ENCODE measurements at regions not wholly inside any gene's neighbourhood (a gene's known extent, or its start where the extent isn't known, plus 50 kb on each side); places are given as distances from the start of the nearest gene placed in this dataset.

DNA sequence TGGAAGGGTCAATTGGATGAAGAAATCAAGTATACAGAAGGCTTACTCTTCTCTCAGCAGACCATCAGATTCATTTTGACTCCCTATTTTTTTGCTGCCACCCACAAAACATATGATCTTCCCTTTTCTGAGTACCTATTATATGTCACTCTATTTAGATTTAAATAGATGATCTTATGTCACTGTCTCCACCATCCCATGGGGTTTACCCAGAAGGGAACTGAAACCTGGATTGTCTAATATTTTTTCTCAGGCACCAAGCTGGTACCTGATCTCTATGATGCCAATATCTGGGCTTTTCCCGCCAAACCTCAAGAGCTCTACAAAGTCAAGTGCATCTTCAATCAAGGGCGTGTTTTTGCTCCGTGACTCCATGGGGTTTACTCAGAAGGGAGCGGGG, 118.7 kb downstream of the GAS1 start:
- no peak for ATAC-seq (ENCODE audit: low read depth)
- no peaks in the 10 kb centered on the region for H3K27me3 ChIP-seq (replicated peaks in 1 of 4; ENCODE audit: control extremely low read depth in 1 of 4, control insufficient read depth in 3 of 4, insufficient read depth in 4 of 4, low read length in 3 of 4)
- Mint-ChIP-seq H3K4me1 (no peaks in the 10 kb centered on the region), H3K9me3 (ENCODE audit: insufficient read depth) (no peaks in the 10 kb centered on the region), H3K27me3 (no peaks in the 10 kb centered on the region), H3K4me3 (no peak overlapping the region), H3K27ac (no peak overlapping the region)
- H3K27ac ChIP-seq (ENCODE audit: low read length in 2 of 2), result no peak overlapping the region
- H3K4me3 ChIP-seq (ENCODE audit: control extremely low read depth in 1 of 5, extremely low read depth in 1 of 5, insufficient read depth in 1 of 5, low read depth in 2 of 5, low read length in 4 of 5), result no peak overlapping the region
- ChIA-PET POLR2A (no interaction called here), CTCF (no interaction called here)
- intact Hi-C loops (cut with micrococcal nuclease), result no loop called here
- no peak overlapping the region for H3K4me2 ChIP-seq (replicated peaks; ENCODE audit: low read depth, low read length, poor library complexity, severe bottlenecking)
- H4K20me1 ChIP-seq (ENCODE audit: control insufficient read depth, insufficient read depth, low read length, poor library complexity, severe bottlenecking), result no peaks in the 10 kb centered on the region
- no peak for DNase-seq
- H3K9ac ChIP-seq (ENCODE audit: low read length), result no peak overlapping the region
- no peak overlapping the region for H2AFZ ChIP-seq (ENCODE audit: insufficient read depth, low read depth, low read length, poor library complexity, severe bottlenecking)
- H3K79me2 ChIP-seq (ENCODE audit: control insufficient read depth, insufficient read depth, low read length), result no peaks in the 10 kb centered on the region
- peaks cover 0 to 3% (median 0%) of the 10 kb centered on the region in 3 donors for H3K9me3 ChIP-seq (ENCODE audit: control extremely low read depth in 1 of 3, control insufficient read depth in 2 of 3, insufficient read depth in 1 of 3, low read length in 2 of 3)
- H3K36me3 ChIP-seq (replicated peaks in 1 of 2; ENCODE audit: control extremely low read depth in 1 of 2, control insufficient read depth in 1 of 2, extremely low read depth in 1 of 2, insufficient read depth in 2 of 2, low read length in 1 of 2), result no peaks in the 10 kb centered on the region
- H3K4me1 ChIP-seq (ENCODE audit: control insufficient read depth in 2 of 2, insufficient read depth in 2 of 2, low read length in 2 of 2), result no peaks in the 10 kb centered on the region
- 100% methylated on average over 1 of the region's 4 CpGs for WGBS (ENCODE audit: insufficient coverage)
- TF ChIP-seq CTCF (IDR thresholded peaks at IDR 0.05) (no peak), EZH2 (IDR thresholded peaks at IDR 0.05; ENCODE audit: borderline replicate concordance, insufficient read depth, low read depth, low read length, poor library complexity, severe bottlenecking) (no peak)

GRCh38 chr9:86827893-86828292, 119.4 kb downstream of the GAS1 start:
- Mint-ChIP-seq H3K9me3 (ENCODE audit: insufficient read depth) (no peaks in the 10 kb centered on the region), H3K27ac (no peak overlapping the region), H3K27me3 (no peaks in the 10 kb centered on the region), H3K4me3 (no peak overlapping the region), H3K4me1 (no peaks in the 10 kb centered on the region)
- Histone ChIP-seq H3K79me2 (ENCODE audit: control insufficient read depth, insufficient read depth, low read length) (no peaks in the 10 kb centered on the region), H3K27me3 (replicated peaks in 1 of 4; ENCODE audit: control extremely low read depth in 1 of 4, control insufficient read depth in 3 of 4, insufficient read depth in 4 of 4, low read length in 3 of 4) (no peaks in the 10 kb centered on the region), H3K36me3 (replicated peaks in 1 of 2; ENCODE audit: control extremely low read depth in 1 of 2, control insufficient read depth in 1 of 2, extremely low read depth in 1 of 2, insufficient read depth in 2 of 2, low read length in 1 of 2) (no peaks in the 10 kb centered on the region), H2AFZ (ENCODE audit: insufficient read depth, low read depth, low read length, poor library complexity, severe bottlenecking) (no peak overlapping the region), H3K4me3 (ENCODE audit: control extremely low read depth in 1 of 5, extremely low read depth in 1 of 5, insufficient read depth in 1 of 5, low read depth in 2 of 5, low read length in 4 of 5) (no peak overlapping the region), H3K4me2 (replicated peaks; ENCODE audit: low read depth, low read length, poor library complexity, severe bottlenecking) (no peak overlapping the region), H3K27ac (ENCODE audit: low read length in 2 of 2) (no peak overlapping the region), H3K4me1 (ENCODE audit: control insufficient read depth in 2 of 2, insufficient read depth in 2 of 2, low read length in 2 of 2) (no peaks in the 10 kb centered on the region), H4K20me1 (ENCODE audit: control insufficient read depth, insufficient read depth, low read length, poor library complexity, severe bottlenecking) (no peaks in the 10 kb centered on the region), H3K9ac (ENCODE audit: low read length) (no peak overlapping the region), H3K9me3 (ENCODE audit: control extremely low read depth in 1 of 3, control insufficient read depth in 2 of 3, insufficient read depth in 1 of 3, low read length in 2 of 3) (peaks cover 0 to 3% (median 0%) of the 10 kb centered on the region in 3 donors)
- intact Hi-C loops (cut with micrococcal nuclease), result no loop called here
- DNase-seq, result no peak
- TF ChIP-seq CTCF (IDR thresholded peaks at IDR 0.05), result no peak
- TF ChIP-seq EZH2 (IDR thresholded peaks at IDR 0.05; ENCODE audit: borderline replicate concordance, insufficient read depth, low read depth, low read length, poor library complexity, severe bottlenecking), result no peak
- CTCF ChIA-PET, result no interaction called here
- WGBS (ENCODE audit: insufficient coverage), result no CpG with 5 or more reads among the region's 1 CpG
- POLR2A ChIA-PET, result no interaction called here
- no peak for ATAC-seq (ENCODE audit: low read depth)
